Fibroblast of skin of right biceps (primary cell): ENCODE measurements at regions not wholly inside any gene's neighbourhood (a gene's known extent, or its start where the extent isn't known, plus 50 kb on each side); places are given as distances from the start of the nearest gene placed in this dataset.
"Not testable (repeated sequence)": the region's sequence is repeated elsewhere in the genome, so short reads cannot be mapped to it uniquely, and the experiment has no call there.

ENCODE experiments used
- DNase-seq: peaks from one replicate; pipeline ENCODE4 v3.0.0-alpha.2; 2013

DNA sequence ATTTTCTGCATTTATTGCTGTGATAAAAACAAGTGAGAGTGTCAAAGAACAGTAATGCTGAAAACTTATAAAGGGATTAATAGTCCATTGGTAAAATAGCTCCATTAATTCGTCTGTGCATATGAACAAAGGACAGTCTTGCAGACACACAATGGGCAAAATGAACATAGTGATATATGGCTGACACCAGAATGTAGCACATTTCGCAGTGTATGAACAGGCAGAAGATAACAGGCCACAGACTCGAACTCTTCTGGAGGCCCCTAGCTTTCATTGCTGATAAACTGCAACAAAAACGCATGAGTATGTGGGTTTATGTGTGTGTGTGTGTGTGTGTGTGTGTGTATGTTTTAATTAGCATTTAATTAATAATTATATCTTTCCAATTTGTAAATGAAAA is 354.8 kb downstream of the TAF11L14 start:
- no peak for DNase-seq

DNA sequence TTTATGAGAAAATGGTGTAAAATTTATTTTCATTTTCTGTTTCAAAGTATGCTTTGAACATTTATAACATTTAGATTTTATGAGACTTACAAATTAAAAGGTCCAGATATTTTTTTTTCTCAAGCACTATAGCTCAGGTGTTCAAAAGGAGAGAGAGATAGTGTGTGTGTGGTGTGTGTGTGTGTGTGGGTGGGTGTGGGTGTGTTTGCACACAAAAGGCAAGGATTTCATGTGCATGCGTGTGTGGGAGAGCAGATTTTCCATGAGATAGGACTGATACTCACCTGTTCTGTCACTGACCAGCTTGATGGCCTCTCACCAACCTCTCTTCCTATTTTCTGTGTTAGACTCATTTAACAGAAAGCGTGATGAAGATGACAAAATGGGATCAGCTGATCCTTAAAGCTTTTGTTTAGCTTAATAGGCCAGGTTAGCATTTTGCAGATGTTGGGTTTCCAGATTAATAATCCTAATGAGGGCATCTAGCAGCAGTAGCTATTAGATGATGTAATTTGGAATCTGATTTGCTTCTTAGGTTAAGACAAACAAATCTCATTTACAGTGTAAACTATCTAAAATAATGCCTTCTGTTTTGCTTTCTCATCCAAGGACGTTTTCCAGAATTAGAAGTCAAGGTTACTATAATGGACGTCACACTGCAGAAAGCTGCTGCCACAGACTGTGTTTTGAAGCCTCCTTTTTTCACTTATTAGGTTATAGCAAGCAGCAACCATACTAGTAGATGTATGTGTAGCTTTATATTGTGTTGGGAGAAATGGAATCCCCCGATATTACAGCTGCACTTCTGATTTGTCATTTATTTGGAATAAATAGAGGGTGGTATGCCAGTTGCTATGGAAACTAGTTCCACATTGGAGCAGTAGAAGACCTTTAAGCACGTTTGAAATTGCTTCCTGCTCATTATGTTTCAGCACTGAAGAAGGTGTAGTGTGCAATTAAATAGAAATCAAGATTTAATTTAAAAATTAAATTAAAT is 355.6 kb downstream of the TAF11L14 start:
- DNase-seq, result no peak

DNA sequence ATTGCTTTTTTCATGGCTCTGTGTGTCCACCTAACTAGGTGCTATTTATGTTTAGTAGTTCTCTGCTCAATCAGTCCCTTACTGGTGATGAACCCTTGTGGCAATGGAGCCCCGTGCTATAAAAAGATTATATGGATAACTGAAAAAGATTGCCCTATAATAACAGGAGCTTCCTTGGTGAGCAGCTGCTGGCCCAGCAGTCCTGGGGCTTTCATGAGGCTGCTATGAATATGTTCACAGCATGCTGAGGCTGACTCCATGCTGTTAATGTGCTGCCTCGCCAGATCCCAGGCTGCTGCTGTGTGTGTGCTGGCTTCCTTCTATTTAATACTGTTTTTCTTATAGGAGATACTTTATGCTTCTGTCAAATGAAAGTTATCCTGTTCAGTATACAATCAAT is 357.5 kb downstream of the TAF11L14 start:
- DNase-seq, result no peak

DNA sequence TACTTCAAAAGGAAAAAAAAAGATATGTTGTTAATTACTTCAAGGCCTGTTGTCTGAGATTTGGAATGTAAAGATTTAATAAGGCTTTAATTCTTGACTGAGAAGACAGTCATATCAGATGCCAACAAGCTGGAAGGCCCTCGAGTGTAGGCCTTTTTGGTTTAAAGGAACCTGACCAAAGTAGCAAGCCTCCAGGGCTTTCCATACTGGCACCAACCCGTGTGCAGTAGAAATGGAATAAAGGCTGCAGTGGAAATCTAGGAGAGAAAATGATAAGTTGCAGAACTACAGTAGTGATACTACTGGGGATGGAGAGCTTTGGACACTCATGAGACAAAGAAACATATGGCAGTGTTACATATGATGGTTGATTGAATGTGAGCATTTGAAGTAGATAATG is 358.0 kb downstream of the TAF11L14 start:
- no peak for DNase-seq

DNA sequence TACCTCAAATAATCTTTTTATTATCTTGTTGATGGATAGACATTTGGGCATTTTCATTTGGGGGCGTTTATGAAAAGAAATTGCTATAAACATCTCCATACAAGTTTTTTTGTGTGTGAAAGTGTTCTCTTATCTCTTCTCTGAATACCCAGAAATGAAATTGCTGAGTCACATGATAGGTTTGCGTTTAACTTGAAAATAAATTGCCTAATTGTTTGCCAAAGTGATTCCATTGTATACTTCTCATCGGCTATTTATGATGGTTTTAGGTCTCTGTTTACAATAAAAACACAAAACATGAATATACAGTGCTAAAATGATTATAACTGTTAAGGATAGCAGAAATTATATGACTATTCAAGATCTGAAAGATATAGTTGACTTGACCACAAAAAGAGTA is 361.7 kb downstream of the TAF11L14 start:
- no peak for DNase-seq

DNA sequence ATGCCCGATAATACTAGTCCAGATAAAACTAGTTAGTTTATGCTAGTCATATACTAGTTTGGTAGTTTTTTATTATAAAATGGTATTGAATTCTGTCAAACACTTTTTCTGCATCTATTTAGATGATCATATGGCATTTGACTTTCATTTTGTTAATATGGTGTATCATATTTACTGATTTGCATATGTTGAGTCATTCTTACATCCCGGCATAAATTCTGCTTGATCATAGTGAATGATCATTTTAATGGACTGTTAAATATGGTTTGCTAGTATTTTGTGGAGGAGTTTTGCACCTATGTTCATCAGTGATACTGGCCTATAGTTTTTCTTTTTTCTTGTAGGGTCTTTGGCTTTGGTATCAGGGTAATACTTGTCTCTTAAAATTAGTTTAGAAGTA is 365.6 kb downstream of the TAF11L14 start:
- no peak for DNase-seq

DNA sequence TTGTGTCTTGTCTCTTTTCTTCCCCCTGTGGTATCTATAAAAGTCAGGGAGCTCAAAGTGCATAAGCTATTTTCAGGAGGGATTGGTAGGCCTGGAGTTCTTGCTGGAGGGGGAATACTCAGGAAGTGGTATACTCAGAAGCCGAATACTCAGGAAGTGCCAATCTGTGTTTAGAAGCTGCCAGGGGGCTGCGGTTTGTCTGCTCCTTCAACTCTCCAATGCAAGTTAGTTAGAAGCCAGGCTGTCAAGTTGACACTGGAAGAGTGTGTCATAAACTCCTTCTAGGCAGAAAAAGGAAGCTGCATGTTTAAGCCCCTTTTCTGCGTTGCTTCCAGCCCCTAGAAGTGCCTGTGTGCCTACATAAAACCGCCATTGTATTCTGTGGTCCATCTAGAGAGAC is 366.5 kb downstream of the TAF11L14 start:
- no peak for DNase-seq

DNA sequence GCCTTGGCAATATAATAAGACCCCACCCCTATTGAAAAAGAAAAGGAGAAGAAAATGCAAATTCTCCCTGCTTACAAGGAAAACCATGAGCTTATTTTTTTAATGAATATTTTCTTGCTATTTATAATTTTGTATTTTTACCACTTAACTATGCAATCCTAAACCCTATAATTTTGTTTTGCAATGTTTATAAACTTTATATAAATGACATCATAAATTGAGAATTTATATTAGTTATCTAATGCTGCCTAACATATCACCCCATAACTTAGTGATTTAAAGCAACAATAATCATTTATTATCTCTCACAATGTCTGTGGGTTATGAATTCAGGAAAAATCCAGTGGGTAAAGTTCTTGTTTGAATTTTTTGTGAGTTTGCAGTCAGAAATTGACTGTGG is 369.1 kb downstream of the TAF11L14 start:
- DNase-seq, result no peak

DNA sequence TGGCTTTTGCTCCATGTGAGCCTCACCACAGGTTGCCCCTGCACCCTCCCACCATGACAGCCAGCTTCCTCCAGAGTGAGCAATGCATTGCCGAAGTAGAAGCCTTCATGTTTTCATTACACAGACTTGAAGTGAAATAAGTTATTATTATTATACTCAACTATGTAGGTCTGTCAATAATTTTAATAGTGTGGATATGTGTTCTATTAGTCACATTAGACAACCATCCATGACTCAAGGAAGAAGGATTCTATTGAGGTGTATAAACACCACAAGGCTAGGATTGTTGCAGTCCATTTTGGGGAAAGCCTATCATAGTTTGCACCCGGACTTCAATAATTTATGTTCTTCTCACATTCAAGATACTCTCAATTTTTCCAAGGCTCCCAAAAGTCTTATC is 369.5 kb downstream of the TAF11L14 start:
- peak; percentile 0 for DNase-seq

DNA sequence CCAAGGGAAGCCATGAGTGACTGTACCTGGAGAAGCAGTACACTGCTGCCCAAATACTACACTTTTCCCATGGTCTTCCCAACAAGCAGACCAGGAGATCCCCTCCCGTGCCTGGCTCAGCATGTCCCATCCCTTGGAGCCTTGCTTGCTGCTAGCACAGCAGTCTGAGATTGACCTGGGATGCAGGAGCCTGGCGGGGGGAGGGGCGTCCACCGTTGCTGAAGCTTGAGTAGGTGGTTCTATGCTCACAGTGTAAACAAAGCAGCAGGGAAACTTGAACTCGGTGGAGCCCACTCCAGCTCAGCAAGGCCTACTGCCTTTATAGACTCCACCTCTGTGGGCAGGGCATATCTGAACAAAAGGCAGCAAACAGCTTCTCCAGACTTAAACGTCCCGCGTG is 372.0 kb downstream of the TAF11L14 start:
- not testable (repeated sequence) for DNase-seq

DNA sequence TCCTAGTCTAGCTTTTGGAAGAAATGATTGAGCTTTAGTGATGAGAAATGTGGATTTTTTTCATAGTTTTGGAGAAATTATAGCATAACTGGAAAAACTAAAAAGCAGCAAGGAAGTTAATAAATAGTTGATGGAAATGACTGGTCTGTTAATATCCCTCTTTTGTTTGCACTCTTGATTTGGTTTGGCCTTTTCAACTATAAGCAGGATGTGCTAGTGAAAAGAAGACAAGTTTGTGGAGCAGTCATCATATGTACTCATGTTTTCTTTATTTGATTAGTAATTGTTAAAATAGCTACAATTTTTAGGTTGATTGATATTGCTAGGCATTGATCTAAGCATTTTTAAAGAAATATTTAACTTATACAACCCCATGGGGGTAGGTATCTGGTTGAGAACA is 374.7 kb downstream of the TAF11L14 start:
- no peak for DNase-seq

DNA sequence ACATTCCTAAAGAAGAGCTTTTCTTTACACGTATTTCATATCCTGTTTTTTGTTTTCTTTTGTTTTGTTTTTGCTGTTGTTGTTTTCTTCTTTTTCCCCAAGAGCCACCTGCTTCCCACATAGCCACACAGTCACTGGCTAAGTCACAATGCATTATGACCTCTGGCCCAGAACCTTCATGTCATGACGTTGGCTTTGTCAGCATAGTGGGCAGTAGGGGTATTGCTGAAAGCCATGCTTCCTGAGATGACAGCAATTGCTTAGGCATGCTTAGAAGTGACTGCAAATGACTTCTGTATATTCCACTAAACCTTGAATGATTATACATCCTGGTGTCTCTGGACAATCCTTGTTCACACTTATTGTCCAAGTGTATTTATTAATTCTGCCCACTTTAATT is 375.8 kb downstream of the TAF11L14 start:
- no peak for DNase-seq

DNA sequence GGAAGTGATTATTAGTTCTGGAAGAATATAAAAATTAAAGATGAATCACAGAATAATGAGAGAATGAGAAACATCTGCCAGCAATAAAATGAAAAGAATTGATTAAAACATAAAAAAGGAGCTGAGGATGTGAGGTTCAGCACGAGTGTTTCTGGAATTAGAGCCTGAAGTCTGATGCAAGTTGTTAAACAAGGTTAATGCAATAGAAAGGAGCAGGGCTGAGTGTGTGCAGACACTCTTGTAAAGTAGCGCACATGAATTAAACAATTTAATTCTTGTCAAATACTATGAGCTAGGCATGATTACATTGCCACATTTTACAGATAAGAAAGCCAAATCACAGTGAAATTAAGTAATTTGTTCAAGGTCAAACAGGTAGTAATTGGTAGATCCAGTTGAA is 384.2 kb downstream of the TAF11L14 start:
- no peak for DNase-seq

DNA sequence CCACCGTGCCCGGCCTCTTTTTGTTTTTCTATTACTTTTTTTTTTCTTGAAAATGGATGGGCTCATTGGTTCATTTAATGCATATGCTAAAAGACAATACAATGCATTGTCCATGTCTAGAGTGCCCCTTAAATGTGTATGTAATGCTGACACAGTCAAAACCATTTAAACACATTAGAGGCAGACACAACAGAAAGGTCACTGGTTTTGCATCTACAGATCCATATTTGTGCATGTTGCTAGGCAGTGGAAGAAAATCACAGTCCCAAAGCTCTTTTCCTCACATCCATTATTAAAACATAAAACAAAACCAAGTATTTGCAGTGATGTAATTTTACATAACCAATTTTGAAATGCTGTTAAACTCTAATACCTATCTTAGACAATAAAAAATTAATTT is 389.0 kb downstream of the TAF11L14 start:
- DNase-seq, result no peak

DNA sequence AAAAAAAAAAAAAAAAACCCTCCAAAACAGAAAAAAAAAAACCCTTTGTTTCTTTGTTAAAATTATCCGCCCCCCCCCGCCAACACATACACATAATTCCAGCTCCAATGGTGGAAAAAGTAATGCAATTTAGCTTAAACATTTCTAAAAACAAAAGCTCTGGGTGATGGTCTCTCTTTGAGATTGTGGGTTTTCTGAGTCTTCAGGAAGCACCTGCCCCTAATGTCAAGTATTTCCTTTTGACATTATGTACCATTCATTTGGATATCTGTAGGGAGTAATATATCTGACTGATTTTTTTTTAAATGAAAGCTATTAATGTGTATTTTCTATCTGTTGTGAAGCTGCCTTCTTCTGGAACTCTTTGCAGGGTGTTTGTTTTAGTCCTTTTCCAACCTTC is 389.7 kb downstream of the TAF11L14 start:
- no peak for DNase-seq

DNA sequence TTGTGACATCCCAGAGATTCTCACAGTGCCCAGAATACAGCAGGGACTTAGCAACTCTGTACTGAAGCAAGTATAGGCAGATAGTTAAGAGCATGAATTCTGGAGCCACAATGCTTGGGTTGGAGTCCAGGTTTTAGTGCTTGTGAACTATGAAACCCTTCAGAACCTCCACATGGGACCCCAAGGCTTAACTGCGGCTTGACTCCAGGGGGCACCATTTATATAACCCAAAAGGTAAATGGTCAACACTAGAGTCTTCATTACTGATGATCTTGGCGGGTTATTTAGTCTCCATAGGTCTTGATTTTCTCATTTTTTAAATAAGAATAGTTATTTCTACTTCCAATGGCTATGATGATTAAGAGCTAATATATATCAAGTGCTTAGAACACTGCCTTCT is 390.3 kb downstream of the TAF11L14 start:
- DNase-seq, result no peak

DNA sequence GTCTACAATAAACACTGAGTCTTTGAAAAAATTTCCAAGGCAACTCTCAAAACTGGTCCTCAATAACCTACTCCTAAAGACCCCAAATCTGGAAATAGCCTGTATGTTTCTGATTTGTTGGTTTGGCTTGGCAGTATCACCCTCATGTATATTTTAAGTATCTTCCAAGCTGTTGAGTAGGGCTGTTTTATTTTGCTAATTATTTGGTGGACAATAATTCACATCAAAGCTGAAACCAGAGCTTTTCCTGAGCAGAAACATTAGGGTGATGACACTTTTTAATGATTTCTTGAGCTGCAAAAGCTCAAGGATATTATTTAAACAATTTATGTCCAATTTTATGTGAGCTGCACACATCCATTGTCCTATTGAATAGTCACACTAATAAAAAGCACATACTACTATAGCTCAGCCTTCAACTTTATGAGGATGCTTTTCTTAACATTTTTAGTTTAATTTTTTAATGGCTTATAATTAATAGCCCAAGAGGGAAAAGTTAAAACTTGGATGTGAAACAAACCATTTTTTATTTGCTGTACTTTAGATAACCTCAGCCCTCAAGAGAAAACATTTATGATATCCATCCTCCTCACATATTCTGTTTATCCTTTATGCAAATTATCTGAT is 393.1 kb downstream of the TAF11L14 start:
- DNase-seq, result no peak

DNA sequence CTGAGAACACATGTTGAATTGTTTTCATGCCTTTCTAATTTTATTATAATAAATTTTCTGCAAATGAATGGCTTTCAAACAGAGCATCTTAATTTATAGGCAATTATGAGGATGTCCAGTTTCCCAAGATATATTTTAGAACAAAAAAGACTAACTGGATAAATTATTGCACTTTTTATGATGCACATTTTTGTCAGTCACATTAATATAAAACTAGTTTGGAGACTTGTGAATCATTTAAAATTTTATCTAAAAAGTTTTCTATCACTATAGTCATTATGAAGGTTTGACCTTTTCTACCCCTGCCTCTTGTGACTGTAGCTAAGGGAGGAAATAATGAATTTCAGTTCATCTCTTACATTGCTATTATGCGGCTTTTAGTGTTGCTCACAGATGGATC is 393.8 kb downstream of the TAF11L14 start:
- DNase-seq, result no peak

DNA sequence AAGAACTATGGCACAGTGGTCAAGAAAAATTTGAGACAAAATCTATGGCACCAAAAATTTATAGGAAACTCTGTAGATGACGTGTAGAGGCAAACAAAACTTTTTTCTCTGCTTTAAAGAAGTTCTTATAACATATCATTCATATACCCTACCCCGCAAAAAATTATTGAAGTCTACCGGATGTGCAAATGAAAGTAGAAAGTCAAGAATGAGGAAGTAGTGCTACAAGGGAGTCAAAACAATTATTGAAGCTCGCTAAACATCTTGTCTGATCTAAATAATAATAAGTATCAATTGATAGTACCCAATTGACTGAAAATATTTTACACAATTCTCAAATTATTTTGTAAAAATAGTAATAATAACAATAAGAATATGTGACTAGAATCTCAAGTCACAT is 398.5 kb downstream of the TAF11L14 start:
- DNase-seq, result no peak

DNA sequence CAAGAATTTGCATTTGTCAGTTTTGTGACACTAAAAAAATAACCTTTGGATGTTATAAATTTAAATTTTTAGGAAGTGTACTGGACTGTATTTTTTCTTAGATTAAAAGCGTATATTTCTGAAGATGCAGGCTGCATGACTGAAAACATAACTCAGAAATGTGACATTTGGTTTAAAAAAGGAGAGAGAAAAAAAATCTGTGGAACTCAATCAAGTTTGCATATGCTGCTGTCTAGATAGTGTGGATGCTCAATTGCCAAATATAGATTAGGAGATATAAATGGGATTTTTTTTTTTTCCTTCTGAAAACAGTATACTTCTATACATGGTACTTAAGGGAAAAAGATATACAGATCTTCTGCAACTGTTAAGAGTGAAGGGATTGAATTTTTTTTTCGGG is 402.3 kb downstream of the TAF11L14 start:
- no peak for DNase-seq

DNA sequence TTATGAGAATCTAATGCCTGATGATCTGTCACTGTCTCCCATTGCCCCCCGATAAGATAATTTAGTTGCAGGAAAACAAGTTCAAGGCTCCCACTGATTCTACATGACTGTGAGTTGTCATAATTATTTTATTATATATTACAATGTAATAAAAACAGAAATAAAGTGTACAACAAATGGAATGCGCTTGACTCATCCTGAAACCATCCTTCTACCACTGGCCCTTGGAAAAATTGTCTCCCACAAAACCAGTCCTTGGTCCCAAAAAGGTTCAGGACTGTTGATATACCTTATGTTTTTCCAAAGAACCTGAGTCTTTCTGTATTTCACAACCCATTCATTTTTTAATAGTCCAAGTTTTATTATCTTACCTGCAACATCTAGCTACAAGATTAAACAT is 403.5 kb downstream of the TAF11L14 start:
- peak; percentile 5 for DNase-seq

DNA sequence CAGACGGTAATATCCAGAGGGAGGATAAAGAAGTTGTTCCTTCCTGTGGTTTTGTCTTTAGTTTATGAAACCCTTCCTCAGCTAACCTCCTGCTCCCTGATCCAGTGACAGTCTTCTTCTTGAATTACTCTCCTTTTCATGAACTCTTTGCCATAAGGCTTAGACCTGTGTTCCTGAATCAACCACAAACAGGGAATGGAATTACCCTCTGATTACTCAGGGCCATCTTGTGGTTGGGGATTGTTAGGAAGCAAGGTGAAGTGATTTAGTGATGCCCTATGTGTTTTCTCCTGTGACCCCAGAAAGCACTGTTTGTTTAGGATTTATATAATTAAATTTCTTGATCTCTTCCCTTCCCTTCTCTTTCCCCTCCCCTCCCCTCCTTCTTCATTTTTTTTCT is 409.1 kb downstream of the TAF11L14 start:
- no peak for DNase-seq

DNA sequence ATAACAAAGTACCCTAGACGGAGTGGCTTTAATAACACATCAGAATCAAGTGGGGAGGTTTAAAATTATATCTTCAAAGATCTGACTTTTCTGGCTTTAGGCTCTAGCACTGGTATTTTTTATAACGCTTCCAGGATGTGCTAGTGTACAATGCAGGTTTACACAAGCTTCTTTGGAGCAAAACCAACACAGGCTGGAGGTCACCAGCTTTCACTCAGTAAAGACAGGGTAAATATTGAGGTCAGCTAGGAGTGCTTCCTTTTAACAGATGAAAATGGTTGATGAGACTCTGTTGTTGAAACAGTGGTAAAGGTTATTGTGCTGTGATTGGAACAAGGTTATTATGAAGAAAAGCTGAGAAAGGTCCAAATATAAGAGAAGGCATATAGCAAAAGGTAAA is 414.2 kb downstream of the TAF11L14 start:
- DNase-seq, result no peak

DNA sequence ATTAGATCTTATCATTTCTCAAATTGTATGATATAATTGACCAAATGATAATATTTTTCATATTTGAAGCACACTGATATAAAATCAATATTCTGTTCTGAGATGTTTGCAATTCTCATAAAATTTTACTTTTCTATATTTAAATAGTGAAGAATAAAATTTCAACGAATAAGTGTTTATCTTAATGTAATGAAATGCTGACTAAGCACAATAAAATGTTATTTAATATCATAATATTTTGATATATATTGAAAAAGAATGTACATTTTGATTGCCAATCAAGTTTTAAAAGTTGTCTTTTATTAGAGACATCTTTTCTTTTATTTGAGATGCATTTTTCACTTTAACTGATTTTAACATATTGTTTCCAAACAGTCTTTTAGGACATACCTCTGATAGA is 416.1 kb downstream of the TAF11L14 start:
- no peak for DNase-seq

DNA sequence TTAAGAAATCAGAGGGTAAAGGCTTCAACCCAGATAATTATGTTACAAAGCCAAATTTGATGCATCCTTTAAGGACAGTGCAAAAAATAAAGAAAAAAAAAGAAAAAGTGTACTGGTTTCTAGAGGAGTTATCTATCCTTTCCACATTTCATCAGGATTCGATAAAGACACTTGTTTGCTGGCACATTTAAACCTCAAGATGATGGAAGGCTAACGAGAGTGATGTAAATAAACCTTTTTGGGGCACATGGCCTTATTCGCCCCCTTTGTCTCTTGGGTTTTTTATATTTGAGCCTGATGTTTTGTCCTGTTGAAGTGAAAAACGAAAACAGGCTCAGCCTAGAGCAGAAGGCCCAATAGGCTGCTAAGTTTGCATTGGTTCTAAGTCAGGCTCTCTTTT is 416.5 kb downstream of the TAF11L14 start:
- no peak for DNase-seq
